Mesothelial cell of epicardium (in vitro differentiated cells): ENCODE measurements at regions not wholly inside any gene's neighbourhood (a gene's known extent, or its start where the extent isn't known, plus 50 kb on each side); places are given as distances from the start of the nearest gene placed in this dataset.
"Not testable (repeated sequence)": the region's sequence is repeated elsewhere in the genome, so short reads cannot be mapped to it uniquely, and the experiment has no call there.

ENCODE experiments used
- DNase-seq, 2 experiments: peaks; one replicate each; pipeline ENCODE4 v3.0.0; 2021; ENCODE audit warnings: low spot score in 2 of 2; ENCODE audit not compliant: unreplicated experiment in 2 of 2
- H3K27ac Mint-ChIP-seq: 2 replicates; pipeline ENCODE4 v1.8.0; 2021; ENCODE audit warnings: mixed read lengths
- H3K27me3 Mint-ChIP-seq: 2 replicates; pipeline ENCODE4 v1.8.0; 2021; ENCODE audit warnings: low read depth, mixed read lengths
- H3K36me3 Mint-ChIP-seq: 2 replicates; pipeline ENCODE4 v1.8.0; 2021; ENCODE audit warnings: mixed read lengths
- H3K4me1 Mint-ChIP-seq: 2 replicates; pipeline ENCODE4 v1.8.0; 2021; ENCODE audit warnings: mixed read lengths
- H3K4me3 Mint-ChIP-seq: 2 replicates; pipeline ENCODE4 v1.8.0; 2021; ENCODE audit warnings: mild to moderate bottlenecking, moderate library complexity, mixed read lengths
- H3K9me3 Mint-ChIP-seq: 2 replicates; pipeline ENCODE4 v1.8.0; 2021; ENCODE audit warnings: mixed read lengths
- TF ChIP-seq, protein P1 (sequence below): fragments of 200-600 bp; sonication (generic); IDR thresholded peaks from one replicate; pipeline ENCODE4 v1.5.0; 2021; ENCODE audit warnings: antibody characterized with exemption; ENCODE audit not compliant: unreplicated experiment

DNA sequence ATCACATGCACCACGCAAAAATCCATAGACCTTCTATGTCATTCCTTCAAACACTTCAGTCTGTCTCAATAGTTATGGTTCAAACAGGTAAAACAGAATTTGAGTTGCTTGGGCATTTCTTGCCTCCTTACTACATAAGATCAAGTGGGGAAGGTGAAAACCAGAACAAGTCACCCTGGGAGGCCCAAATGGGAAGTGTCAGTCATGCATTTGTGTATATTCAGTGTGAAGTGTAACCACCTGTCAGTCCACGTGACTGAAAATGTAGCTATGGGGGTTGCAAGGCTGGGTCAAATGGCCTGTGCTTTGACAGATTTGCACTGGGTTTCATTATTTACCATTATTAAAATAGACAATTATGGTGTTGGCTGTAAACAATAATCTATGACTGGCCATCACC lies 176.6 kb upstream of the VIPR2 start:
- H3K27ac Mint-ChIP-seq: no peak overlapping the region
- no peaks in the 10 kb centered on the region for H3K27me3 Mint-ChIP-seq
- no peak overlapping the region for H3K4me3 Mint-ChIP-seq
- no peaks in the 10 kb centered on the region for H3K4me1 Mint-ChIP-seq
- TF ChIP-seq, protein P1, sequence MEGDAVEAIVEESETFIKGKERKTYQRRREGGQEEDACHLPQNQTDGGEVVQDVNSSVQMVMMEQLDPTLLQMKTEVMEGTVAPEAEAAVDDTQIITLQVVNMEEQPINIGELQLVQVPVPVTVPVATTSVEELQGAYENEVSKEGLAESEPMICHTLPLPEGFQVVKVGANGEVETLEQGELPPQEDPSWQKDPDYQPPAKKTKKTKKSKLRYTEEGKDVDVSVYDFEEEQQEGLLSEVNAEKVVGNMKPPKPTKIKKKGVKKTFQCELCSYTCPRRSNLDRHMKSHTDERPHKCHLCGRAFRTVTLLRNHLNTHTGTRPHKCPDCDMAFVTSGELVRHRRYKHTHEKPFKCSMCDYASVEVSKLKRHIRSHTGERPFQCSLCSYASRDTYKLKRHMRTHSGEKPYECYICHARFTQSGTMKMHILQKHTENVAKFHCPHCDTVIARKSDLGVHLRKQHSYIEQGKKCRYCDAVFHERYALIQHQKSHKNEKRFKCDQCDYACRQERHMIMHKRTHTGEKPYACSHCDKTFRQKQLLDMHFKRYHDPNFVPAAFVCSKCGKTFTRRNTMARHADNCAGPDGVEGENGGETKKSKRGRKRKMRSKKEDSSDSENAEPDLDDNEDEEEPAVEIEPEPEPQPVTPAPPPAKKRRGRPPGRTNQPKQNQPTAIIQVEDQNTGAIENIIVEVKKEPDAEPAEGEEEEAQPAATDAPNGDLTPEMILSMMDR: no peak
- DNase-seq: no peak
- no peaks in the 10 kb centered on the region for H3K36me3 Mint-ChIP-seq
- peaks cover 69% of the 10 kb centered on the region for H3K9me3 Mint-ChIP-seq

DNA sequence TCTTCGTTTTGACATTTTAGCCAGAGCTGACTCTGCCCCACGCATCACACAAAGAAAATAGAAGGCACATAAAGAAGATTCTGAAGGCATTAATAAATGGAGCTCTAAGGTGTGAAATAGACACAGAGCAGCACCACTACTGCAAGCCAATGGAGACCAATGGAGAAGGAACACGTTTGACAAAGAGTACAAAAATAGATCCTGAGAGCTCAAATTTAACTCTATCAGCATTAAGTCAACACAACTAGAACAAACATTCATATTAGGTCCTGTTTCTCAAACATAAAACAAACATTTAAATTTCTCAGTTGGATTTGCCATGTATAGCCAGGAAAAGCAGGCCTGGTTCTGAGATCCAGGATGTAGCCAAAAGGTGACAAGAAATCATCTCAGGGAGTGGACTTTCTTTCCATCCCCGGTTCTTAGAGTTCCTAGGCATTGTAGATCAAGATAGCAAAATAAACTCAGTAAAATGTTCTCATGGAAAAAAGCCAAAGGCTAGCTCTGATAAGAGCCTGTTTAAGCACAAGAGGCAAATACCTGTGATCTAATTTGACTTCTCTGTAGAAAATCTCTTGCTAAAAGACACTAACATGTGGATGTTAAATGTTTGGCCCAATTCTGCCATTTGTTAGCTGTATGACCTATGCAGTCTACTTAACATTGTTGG lies 174.2 kb upstream of the VIPR2 start:
- Mint-ChIP-seq H3K4me3 (no peak overlapping the region), H3K36me3 (no peaks in the 10 kb centered on the region), H3K9me3 (peaks cover 58% of the 10 kb centered on the region), H3K27me3 (no peaks in the 10 kb centered on the region), H3K27ac (no peak overlapping the region), H3K4me1 (no peaks in the 10 kb centered on the region)
- no peak for DNase-seq
- TF ChIP-seq, protein P1: no peak

DNA sequence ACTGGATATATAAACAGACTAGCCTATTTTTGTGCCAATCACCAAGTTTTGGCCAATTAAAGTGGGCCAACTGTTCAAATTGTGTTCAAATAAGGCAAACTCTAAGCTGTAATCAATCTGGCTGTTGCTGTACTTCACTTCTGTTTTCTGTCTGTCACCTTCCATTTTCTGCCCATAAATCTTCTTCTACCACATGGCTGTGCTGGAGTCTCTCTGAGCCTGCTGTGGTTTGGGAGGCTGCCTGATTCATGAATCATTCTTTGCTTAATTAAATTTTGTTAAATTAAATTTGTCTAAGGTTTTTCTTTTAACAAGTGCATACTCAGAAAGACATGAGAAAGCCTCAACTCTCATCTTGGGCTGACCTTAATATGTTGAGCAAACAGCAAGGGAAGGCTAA lies 172.6 kb upstream of the VIPR2 start:
- H3K4me1 Mint-ChIP-seq: no peaks in the 10 kb centered on the region
- no peaks in the 10 kb centered on the region for H3K36me3 Mint-ChIP-seq
- peaks cover 55% of the 10 kb centered on the region for H3K9me3 Mint-ChIP-seq
- no peak for DNase-seq
- H3K27me3 Mint-ChIP-seq: no peaks in the 10 kb centered on the region
- TF ChIP-seq, protein P1: no peak
- no peak overlapping the region for H3K27ac Mint-ChIP-seq
- no peak overlapping the region for H3K4me3 Mint-ChIP-seq

DNA sequence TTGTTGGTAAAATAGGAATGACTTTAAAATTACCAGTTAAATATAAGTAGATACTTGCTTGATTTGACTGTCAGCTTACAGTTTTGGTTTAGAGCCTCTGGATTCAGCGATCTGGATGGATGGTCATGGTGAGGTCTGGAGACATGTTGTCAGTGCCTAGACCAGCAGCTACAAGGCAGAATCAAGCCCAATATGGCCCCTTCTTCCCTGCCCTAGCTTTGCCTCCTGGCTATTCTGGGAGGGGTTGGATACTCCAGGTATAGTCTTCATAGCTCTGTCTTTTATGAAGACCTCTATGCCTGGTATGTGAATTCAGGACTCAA lies 166.5 kb upstream of the VIPR2 start:
- Mint-ChIP-seq H3K27me3 (no peaks in the 10 kb centered on the region), H3K4me3 (no peak overlapping the region), H3K36me3 (no peaks in the 10 kb centered on the region), H3K9me3 (peaks cover 58% of the 10 kb centered on the region), H3K4me1 (no peaks in the 10 kb centered on the region), H3K27ac (no peak overlapping the region)
- TF ChIP-seq, protein P1: no peak
- DNase-seq: no peak

DNA sequence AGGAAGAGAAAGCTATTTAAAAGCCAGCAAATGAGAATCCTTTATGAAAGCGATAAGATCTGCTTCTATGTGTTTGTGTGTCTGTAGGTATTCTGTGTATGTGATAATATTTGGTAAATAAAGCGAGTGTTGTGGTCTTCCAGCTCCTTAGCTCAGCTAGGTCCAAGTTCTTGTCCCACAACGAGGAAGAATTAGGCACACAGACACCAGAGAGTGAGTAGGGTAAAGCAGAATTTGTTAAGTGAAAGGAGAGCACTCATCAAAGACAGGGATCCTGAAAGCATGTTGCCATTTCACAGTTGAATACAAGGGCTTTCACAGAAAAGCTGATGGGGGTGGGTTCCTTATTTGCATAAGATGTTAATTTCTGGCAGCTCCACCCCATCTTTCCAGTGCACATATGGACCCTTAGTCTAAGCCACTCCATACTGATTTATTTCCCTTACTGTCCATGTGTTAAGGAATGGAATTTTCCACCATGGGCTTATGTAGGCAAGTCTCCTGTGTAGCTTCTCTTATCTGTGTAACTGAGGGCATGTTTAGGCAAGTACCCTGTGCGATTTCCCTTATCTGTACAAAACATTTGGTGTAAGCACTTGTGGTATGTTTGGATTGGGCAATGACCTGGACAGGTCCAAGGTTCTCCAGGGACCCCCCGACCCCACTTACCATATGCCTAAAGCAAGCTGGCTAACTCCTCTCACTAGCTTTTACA lies 165.9 kb upstream of the VIPR2 start:
- Mint-ChIP-seq H3K4me1 (no peaks in the 10 kb centered on the region), H3K4me3 (no peak overlapping the region), H3K27me3 (no peaks in the 10 kb centered on the region), H3K36me3 (no peaks in the 10 kb centered on the region), H3K9me3 (peaks cover 60% of the 10 kb centered on the region), H3K27ac (no peak overlapping the region)
- no peak for DNase-seq
- TF ChIP-seq, protein P1: no peak

DNA sequence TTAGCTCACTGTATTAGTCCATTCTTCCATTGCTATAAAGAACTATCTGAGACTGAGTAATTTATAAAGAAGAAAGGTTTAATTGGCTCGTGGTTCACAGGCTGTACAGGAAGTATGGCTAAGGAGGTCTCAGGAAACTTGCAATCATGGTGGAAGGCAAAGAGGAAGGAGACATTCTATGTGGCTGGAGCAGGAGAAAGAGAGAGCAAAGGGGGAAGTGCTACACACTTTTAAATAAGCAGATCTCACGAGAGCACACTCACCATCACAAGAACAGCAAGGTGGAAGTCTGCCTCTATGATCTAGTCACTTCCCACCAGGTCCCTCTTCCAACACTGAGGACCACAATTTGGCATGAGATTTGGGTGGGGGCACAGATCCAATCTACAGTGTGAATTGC lies 164.5 kb upstream of the VIPR2 start:
- H3K36me3 Mint-ChIP-seq, H3K27ac Mint-ChIP-seq, DNase-seq, H3K27me3 Mint-ChIP-seq, H3K4me1 Mint-ChIP-seq, H3K4me3 Mint-ChIP-seq: not testable (repeated sequence)
- peaks cover 60% of the 10 kb centered on the region for H3K9me3 Mint-ChIP-seq
